ENCODE measurements at regions not wholly inside any gene's neighbourhood (a gene's known extent, or its start where the extent isn't known, plus 50 kb on each side); places are given as distances from the start of the nearest gene placed in this dataset.

DNA sequence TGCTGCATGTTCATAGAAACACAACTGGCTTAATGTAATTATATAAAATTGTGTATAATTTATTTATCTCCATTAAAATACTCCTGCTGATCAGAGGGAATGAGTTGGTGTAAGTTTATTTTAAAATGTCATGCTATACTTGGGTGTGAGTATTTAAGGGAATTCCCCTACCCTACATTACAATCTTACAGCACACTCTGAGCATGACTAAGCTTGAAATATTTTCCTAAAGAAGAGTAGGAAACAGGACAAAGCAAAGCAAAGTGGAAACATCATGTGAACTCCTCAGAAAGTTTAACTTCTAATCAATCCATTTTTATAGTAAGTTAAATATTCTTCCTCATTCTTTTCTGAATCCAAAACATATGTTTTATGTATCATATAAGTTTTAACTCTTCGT, 1271.3 kb downstream of the EFNA5 start:
- TF ChIP-seq, protein P1, sequence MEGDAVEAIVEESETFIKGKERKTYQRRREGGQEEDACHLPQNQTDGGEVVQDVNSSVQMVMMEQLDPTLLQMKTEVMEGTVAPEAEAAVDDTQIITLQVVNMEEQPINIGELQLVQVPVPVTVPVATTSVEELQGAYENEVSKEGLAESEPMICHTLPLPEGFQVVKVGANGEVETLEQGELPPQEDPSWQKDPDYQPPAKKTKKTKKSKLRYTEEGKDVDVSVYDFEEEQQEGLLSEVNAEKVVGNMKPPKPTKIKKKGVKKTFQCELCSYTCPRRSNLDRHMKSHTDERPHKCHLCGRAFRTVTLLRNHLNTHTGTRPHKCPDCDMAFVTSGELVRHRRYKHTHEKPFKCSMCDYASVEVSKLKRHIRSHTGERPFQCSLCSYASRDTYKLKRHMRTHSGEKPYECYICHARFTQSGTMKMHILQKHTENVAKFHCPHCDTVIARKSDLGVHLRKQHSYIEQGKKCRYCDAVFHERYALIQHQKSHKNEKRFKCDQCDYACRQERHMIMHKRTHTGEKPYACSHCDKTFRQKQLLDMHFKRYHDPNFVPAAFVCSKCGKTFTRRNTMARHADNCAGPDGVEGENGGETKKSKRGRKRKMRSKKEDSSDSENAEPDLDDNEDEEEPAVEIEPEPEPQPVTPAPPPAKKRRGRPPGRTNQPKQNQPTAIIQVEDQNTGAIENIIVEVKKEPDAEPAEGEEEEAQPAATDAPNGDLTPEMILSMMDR (IDR thresholded peaks at IDR 0.05; ENCODE audit: low read depth, low read length, missing input control), result no peak
- TF ChIP-seq, protein P2, sequence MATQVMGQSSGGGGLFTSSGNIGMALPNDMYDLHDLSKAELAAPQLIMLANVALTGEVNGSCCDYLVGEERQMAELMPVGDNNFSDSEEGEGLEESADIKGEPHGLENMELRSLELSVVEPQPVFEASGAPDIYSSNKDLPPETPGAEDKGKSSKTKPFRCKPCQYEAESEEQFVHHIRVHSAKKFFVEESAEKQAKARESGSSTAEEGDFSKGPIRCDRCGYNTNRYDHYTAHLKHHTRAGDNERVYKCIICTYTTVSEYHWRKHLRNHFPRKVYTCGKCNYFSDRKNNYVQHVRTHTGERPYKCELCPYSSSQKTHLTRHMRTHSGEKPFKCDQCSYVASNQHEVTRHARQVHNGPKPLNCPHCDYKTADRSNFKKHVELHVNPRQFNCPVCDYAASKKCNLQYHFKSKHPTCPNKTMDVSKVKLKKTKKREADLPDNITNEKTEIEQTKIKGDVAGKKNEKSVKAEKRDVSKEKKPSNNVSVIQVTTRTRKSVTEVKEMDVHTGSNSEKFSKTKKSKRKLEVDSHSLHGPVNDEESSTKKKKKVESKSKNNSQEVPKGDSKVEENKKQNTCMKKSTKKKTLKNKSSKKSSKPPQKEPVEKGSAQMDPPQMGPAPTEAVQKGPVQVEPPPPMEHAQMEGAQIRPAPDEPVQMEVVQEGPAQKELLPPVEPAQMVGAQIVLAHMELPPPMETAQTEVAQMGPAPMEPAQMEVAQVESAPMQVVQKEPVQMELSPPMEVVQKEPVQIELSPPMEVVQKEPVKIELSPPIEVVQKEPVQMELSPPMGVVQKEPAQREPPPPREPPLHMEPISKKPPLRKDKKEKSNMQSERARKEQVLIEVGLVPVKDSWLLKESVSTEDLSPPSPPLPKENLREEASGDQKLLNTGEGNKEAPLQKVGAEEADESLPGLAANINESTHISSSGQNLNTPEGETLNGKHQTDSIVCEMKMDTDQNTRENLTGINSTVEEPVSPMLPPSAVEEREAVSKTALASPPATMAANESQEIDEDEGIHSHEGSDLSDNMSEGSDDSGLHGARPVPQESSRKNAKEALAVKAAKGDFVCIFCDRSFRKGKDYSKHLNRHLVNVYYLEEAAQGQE (IDR thresholded peaks at IDR 0.05), result no peak
- TF ChIP-seq, protein P3, sequence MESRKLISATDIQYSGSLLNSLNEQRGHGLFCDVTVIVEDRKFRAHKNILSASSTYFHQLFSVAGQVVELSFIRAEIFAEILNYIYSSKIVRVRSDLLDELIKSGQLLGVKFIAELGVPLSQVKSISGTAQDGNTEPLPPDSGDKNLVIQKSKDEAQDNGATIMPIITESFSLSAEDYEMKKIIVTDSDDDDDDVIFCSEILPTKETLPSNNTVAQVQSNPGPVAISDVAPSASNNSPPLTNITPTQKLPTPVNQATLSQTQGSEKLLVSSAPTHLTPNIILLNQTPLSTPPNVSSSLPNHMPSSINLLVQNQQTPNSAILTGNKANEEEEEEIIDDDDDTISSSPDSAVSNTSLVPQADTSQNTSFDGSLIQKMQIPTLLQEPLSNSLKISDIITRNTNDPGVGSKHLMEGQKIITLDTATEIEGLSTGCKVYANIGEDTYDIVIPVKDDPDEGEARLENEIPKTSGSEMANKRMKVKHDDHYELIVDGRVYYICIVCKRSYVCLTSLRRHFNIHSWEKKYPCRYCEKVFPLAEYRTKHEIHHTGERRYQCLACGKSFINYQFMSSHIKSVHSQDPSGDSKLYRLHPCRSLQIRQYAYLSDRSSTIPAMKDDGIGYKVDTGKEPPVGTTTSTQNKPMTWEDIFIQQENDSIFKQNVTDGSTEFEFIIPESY (IDR thresholded peaks at IDR 0.05), result no peak
- TF ChIP-seq GABPA (IDR thresholded peaks at IDR 0.05 in 1 of 2, conservative IDR thresholded peaks at IDR 0.05 in 1 of 2), result no peak
- no peak for TF ChIP-seq SP1 (IDR thresholded peaks at IDR 0.05)
- no peak for TF ChIP-seq RAD21 (IDR thresholded peaks at IDR 0.05)
- no peak for TF ChIP-seq TAF1 (conservative IDR thresholded peaks at IDR 0.05)

Measured in liver (tissue), 3 donors.